ENCODE measurements at regions not wholly inside any gene's neighbourhood (a gene's known extent, or its start where the extent isn't known, plus 50 kb on each side); places are given as distances from the start of the nearest gene placed in this dataset.

DNA sequence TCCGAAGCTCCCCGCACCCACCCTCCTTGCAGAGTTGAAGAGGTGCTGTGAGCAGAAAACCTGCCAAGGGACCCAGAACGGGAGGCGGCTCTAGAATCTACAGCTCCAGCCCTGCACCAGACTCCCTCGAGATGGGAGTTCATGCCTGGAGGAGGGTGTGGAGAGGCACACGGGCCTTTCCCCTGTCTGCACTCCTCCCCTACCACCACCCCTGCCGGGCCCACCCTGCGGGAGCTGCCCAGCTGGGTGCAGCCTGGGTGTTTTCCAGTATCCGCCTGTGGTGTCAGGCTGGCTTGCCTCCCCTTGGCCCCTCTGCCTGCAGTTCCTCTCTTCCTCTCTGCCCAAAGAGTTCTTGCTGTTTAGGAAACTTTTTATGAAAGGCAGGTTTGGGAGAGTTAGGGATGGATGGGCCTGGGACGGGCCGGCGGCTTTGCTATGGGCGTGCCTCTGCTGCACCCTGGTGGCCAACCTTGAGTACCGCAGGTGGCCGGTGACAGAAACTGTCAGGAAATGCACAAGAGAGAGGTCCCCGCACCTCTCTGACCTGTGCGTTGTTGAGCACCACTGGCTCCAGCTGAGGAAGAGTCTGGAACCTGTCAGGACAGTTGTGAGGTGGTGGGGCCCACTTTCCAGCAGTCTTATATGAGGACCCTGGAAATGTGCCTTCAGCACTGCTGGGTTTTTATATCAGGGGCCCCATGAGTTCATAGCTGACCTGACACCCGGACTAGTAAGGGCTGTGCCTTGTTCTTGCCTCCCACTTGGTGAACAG lies 354.1 kb downstream of the SEC14L1 start:
- ATAC-seq (peak; percentile 88), DNase-seq (ENCODE audit: low spot score) (peak; percentile 80)

DNA sequence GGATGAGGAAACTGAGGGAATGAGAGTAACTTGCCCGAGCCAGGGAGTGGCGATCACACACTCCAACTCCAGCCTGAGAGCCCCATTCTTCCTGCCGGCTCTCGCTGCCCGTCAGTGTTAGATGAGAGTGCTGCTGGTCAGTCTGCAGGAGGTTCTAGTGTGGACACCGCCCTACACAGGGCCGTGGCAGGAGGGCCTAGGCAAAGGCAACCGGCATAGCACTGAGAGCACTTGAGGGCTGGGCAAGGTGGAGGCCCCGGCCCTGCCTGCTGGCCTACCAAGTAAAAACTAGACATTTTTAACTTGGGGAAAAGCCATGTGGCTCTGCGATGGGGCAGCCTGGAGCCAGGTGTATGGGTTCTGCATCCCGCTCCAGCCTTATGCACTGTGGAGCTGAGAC lies 354.8 kb downstream of the SEC14L1 start:
- DNase-seq (ENCODE audit: low spot score) (peak; percentile 43), ATAC-seq (no peak)

DNA sequence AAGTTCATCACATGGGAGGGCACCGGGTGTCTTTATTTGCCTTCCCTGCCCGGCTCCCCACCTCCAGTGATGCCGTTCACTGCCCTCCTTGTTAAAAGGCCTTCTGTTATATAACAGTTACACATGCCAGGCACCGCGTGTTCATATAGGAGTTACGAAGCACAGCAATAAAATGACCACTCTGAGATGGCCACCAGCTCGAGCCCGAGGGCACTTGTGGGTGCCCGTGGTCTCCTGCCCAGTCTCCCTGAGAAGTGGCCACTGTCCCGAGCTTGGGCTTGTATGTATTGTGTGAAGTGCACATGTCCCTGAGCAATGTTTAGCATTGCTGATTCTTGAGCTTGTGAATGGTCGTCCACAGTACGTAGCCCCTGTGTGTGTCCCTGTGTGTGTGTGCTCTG lies 355.6 kb downstream of the SEC14L1 start:
- ATAC-seq, result no peak
- DNase-seq (ENCODE audit: low spot score), result peak; percentile 40

DNA sequence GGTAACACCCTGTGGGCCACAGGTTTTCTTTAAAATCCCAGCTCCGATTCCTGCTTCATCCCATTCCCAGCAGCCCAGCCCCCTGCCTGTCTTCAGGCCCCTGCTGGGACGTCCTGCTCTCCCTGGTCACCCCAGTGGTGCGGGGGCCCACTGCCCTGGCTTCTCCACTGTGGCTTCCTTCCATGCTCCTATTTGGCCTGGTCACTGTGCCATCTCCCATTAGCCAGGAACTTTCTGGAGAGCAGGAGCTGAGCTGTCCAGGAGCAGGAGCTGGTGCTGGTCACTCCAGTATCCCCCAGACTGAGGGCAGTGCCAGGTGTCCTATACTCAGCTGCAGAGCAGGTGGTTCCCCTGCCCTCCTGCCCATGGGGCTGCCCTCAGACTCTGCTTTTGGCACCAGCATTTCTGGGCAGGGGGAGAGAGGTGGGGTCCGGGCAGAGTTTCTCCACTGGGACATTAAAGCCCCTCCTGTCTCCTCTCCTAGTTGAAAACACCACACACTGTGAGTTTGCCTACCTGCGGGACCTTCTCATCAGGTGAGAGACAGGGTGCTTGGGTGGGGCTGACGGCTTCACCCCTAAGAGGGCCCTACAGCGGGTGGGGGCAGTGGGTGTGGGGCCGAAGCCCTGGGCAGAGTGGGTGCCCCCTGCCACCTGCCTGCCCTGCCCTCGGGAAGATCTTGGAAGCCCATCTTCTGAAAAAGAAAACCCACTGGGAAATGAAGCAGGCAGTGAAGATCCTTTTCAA lies 356.2 kb downstream of the SEC14L1 start:
- DNase-seq (ENCODE audit: low spot score) (peak; percentile 39), ATAC-seq (no peak)

DNA sequence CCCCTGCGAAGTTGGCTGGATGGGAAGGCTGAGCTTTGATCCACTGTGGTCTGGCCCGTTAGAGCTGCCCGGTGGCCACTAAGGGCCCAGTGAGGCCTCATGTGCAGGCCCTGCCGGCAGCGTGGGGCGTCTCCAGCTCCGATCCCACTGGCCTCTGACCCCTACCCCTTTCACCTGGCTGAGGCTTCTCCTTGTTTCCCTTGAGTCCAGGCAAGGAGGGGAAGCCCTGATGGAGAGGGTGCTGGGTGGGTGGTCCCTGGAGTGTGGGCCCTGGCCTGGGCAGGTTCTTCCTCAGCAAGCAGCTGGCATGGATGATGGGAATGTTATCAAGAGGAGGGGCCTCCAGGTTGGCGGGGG lies 356.8 kb downstream of the SEC14L1 start:
- ATAC-seq (no peak), DNase-seq (ENCODE audit: low spot score) (peak; percentile 42)

DNA sequence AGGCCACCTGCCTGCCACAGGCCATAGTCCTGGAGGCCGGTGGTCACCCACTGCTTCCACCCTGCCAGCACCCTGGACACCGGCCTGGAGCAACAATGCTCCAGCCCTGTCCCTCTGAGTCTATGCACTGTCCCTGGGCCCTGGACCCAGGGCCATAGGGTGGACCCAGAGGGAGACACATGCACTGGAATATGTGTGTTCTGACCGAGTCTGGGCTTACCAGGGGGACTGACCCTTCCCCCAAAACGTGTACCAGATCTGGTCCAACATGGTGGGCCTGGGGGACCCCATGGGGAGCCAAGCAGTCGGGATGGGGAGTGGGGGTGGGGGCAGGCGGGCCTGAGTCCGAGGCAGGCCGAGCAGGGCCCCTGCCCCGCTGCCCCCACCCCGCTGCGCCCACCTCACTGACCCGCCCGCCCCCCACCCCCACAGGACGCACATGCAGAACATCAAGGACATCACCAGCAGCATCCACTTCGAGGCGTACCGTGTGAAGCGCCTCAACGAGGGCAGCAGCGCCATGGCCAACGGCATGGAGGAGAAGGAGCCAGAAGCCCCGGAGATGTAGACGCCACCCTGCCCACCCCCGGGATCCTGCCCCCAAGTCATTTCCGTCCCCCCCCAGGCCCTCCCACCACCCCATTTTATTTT lies 357.4 kb downstream of the SEC14L1 start:
- ATAC-seq, result no peak
- peak; percentile 41 for DNase-seq (ENCODE audit: low spot score)

DNA sequence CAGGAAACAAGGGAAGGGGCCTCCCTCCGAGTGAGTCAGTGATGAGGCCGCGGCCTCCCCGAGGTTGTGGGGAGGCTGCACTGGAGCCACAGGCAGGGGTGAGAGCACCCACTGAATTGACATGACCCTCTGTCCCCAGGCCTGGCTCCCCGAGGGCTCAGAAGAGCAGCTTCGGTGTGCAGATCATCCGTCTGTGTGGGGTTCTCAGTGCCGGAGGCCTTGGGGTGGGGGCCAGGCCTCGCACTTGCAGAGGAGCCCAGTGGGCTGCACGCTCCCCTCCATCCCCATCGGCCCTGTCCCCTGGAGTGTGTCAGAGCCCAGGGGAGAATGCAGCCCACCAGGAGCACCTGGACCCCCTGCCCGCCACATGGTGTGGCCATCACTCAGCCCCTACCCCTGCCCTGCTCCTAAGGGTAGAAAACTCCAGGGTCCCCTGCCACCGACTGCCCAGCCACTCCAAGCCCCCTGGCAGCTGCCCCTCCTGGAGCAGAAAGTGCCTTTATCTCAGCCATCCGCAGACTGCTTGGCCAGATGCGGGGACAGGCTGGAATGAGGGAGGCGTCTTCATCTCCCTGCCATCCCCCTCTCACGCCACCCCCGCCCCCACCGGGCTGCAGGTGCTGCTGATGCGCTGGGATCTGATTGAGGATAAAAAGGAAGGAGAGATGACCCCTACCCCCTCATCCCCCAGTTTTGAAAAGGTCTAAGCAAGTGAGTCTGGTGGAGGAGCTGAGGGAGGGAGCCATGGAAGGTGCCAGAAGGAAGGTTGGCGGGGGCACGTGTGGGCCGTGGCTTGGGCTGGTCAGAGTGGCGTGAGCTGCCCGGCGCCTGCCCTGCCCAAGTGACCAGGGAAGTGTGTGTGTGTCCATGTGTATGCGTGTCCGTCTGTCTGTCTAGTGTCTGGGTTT lies 358.3 kb downstream of the SEC14L1 start:
- ATAC-seq (no peak), DNase-seq (ENCODE audit: low spot score) (peak; percentile 40)

DNA sequence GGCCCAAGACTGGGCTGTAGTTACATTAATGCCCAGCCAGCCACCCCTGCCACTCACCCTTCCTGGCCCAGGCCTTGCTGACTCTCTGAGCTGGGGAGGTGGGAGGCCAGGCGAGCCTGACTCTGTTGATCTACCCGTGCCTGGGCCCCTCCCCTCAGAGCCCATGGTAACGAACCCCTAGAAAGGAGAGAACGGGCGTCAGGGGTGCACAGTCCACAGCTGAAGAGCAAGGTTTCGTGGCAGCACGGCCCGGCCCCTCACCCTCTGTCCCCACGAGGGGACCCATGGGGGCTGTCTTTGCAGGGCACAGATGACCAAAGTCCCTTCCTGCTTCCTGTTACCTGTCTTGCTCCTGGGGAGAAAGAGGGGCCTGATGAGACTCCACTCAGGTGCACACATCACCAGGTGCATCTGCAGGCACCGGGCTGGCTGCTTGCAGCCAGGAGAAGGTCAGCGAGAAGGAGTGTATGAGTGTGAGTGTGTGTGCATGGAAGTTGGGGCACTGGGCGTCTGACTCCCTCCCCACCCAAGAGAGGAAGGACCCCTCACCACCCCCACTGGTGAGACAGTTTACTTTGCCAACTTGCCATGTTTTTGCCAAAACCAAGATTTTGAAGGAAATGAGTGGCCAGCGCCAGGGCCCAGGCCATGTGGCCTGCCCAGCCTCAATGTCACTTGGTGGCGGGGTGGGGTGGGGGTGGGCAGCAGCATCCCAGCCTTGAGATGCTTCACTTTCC lies 359.1 kb downstream of the SEC14L1 start:
- ATAC-seq, result no peak
- peak; percentile 42 for DNase-seq (ENCODE audit: low spot score)

DNA sequence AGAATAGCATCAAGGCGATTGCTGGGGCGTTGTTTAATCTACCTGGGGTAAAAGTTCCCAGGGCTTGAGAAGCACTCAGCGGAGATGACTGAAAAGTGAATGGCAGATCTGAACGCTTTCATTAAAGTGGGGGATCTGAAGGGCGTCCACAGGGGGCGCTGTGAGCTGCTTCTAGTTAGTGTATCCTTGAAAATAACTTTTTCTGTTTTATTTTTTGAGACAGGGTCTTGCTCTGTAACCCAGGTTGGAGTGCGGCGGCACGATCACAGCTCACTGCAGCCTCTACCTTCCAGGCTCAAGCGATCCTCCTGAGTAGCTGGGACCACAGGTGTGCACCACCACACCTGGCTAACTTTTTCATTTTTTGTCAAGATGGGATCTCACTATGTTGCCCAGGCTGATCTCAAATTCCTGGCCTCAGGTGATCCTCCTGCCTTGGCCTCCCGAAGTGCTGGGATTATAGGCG lies 360.4 kb downstream of the SEC14L1 start:
- no peak for ATAC-seq

DNA sequence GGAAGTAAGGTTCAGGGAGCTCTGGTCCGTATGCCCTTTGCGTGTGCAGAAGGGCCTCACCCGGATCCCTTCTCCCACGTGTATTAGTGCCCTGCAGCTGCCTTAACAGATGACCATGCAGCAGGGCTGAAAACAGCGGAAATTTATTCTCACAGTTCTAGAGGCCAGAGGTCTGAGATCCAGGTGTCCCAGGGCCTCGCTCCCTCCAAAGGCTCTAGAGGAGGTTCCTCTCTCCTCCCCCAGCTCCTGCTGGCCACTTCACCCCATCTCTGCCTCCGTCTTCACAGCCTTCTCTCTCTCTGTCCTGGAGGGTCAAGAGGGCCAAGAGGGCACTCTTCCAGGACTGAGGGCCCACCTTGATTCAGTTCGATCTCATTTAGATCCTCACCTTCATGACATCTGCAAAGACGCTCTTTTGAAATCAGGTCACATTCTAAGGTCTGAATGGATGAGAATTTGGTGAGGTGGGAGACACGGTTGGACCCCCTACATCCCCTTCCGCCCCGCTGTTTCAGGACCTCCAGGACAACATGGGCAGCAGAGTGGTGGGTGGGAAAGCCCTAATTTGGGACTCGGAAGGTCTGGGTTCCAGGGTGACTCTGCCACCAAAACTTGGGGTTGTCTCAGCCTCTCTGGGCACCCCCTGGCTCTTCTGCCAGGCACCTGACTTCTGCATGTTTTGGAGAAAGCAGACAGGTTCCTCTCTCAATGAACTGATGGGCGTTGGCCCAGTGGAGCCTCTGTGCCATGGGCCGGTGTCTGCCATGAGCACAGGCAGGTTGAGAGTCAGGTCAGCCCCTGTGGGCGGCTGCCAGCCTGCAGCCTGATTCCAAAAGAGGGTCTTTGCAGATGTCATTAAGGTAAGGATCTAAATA lies 361.2 kb downstream of the SEC14L1 start:
- DNase-seq (ENCODE audit: low spot score), result no peak
- no peak for ATAC-seq

More for the DNA sequence above, 360.4 kb downstream of the SEC14L1 start:
- DNase-seq (ENCODE audit: low spot score), result no peak

DNA sequence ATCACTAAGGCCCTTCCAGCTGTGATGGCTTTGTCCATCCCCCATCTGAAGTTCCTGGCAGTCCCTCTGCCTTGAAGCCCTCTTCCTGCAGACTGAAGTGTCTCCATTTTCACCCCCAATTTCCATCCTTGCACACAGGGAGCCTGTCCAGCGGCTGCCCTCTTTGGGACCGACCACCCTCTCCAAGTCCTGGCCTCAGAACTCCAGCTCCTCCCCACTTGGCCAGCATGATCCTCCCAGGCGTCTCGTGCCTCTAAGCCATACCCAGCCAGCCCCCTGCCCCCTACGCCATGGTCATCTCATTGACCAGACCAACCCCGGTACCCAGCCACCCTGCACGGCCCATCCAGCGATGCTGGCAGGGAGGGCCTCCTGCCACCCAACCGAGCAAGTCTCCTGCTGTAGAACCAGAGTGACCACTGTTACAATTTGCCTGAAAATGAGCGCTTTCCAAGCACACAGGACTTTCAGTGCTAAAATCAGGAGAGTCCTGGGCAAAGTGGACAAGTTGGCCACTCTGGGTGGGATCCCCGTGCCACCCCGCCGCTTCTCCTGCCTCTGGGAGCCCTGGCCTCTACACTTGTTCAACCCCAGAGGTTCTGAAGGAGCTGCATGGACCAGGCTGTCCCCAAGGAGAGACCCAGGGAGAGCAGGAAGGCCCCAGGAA lies 362.0 kb downstream of the SEC14L1 start:
- ATAC-seq (no peak), DNase-seq (ENCODE audit: low spot score) (no peak)

DNA sequence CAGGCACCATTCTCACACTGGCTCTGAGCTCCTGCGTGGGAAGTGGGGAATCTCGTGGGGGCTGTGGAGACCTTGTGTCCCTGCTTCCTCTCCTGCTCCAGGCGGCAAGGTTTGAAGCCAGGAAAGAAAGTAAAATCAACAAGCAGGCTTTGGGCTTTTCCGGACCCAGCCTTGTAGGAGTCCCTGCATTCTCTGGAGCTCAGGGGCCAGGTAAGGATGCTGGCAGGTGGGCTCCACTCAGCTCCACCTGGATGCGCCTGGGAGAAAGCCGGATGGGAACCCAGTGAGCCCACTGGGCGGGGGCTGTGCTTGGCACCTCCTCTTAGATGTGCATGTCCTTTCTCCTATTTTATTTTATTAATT lies 362.5 kb downstream of the SEC14L1 start:
- no peak for ATAC-seq
- no peak for DNase-seq (ENCODE audit: low spot score)

DNA sequence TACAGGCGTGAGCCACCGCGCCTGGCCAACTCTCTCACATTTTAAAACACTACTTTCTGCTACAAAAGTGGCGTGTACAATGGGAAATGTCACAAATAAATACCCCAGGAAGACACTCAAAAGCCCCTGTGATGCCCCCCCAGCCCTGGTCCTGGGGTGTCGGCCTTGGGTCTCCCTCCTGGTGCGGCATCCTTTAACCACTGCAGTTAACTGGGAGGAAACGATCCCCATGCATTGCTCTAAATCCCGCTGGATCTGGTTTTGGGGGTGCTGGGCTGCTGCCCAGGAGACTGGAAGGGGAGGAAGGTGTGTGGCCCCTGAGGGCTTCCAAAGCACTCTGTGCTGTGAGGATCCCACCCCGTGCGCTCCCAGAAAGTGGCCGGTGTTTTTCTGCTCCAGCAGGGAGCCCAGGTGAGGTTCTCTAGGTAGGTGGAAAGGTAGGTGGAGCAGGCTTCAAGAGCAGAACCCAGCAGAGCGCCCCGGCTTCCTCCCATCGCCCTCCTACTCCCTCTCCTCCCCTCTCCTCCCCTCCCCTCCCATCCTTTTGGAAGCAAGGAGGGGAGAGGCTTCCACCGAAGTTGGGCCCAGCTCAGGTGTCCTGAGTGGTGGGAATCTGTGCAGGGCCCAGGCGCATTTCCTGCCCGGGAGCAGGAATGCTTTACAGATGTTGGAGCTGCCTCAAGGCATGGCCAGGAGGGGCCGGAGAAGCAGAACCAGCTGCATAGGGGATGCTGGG lies 363.3 kb downstream of the SEC14L1 start:
- ATAC-seq (no peak), DNase-seq (ENCODE audit: low spot score) (no peak)

DNA sequence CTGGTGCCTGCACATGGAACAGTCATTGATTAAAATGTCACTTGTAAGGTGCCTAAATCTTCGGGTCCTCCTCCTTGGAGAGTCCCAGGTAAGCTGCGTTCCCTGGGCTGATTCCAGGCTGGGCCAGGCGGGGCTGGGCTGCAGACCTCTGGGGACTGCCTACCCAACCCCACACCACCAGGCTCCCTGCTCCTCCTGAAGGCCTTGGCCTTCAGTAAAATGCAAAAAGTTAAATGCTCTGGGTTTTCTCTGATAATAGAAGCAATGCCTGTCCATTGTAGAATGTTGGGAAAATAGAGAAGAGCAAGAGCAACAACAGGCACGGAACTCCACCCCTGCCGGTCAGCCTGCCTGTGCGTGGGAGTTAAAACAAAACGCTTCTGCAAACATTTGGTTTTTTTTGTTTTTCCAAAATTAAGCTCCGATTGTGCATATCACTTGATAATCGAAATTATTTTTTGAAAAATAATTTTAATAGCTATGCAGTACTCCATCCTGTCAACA lies 363.9 kb downstream of the SEC14L1 start:
- no peak for DNase-seq (ENCODE audit: low spot score)
- no peak for ATAC-seq

DNA sequence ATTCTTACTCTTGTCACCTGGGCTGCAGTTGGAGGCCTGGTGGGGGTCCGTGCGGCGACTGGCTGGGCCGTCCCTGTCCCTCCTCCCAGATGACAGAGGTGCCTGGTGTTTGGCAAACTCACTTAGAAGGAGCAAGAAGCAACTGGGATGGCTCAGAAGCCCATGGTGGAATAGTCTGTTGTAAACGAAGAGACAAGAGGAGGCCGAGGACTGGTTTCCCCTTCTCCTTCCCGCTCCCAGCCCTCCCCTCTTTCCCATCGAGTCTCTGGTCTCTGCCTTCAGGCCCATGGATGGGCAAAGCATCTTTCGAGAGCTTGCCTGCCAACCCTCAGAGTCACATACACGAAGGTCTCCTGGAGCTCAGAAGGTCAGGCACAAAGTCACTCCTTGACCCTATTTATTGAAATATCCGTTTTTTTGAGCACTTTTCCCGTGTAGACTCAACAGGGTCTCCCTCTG lies 364.4 kb downstream of the SEC14L1 start:
- DNase-seq (ENCODE audit: low spot score) (no peak), ATAC-seq (no peak)

DNA sequence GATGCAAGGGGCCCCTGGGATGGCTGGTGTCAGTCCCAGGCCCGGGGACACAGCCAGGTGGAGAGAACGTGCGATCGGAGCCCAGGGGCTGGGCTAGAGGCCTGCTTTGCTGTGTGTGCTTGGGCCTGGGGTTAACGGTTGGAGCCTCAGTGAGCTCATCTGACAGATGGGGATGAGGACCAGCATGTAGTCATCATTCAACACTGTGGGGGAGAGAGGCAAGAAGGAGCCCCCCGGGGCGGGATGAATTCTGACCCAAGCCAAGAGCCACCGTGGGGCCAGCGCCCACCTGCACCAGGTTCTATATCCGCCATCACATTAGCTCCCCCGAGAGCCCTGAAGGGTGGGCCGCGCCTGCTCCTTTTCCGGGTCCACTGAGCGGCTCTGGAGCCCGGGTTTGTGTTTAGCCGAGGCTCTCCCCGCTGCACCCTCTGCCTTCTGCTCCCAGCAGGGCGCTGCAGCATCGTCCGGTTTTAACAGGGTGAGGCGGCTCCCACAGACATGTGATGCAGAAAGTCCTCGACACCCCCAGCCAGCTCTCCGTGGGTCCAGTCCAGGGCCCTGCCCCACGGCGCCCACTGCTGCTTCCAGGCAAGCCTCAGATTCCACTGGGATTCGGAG lies 365.7 kb downstream of the SEC14L1 start:
- DNase-seq (ENCODE audit: low spot score) (no peak), ATAC-seq (no peak)
